ENCODE measurements at regions not wholly inside any gene's neighbourhood (a gene's known extent, or its start where the extent isn't known, plus 50 kb on each side); places are given as distances from the start of the nearest gene placed in this dataset.

DNA sequence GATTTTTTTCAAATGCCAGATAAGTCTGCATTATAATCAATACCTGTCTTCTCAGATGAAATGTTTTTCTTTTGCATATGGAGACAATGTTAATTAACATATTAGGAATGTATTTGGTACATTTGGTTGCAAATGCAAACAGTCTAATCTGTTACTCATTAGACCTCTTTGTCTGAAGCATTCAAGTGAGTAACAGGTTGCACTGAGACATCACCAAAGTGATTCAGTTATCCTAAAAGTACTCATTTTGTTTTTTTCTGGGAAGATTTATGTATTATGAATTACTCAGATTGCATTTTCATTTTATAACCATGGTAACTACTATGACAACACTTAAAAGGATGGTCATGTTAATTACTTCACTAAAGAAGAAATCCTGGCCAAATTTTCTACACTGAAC is 513.6 kb downstream of the HTR7 start:
- DNase-seq: no peak

DNA sequence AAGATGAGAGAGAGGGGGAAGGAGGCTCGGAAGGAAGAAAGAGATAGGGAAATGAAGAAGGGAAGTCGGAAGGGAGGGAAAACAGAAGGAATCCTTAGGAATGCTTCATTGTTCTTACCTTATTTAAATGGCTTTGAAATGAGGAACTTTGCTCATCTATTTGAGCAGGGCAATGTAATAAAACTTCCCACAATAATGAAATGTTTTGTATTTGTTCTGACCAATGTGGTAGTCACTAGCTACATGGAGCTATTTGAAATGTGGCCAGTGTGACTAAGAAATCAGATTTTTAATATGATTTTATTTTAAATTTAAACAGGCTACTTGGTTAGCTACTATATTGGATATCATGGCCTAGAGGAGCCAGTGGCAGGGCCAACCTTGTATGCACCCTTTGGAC is 510.6 kb downstream of the HTR7 start:
- no peak for DNase-seq

DNA sequence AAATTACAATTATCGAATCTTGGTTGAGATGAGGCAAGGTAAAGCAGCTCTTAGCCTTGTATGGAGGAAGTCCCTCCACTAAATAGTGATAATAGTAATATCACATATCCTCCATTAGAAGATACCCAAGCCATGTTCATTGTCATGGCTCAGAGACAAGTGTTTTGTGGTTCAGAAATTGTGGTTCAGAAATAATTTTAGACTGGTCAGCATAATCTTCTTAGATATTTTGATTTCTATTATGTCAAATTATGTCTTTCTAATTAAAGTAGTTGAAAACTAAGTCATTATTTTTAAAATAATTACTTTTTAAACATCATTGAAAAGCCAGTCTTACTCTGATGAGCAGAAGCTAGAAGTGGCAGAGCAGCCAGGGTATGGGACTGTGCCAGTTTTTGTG is 507.7 kb downstream of the HTR7 start:
- DNase-seq: no peak

DNA sequence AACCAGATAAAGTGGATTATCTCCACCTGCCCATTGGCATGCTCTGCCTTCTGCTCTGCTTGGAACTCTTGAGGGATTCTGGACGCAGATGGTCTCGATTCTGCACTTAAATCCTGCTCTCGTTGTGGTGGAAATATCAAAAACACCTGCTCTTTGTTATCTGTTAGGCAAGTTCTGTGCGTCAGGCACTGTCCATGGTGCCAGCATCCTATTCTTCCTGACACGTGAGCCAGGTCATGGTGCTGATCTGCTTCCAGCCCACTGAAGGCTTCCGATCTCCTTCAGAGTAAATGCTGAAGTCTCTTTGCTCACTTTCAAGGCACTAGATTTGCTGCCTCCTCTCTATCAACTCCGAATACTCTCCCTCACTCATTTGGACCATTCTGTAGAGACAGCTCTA is 505.6 kb downstream of the HTR7 start:
- no peak for DNase-seq

DNA sequence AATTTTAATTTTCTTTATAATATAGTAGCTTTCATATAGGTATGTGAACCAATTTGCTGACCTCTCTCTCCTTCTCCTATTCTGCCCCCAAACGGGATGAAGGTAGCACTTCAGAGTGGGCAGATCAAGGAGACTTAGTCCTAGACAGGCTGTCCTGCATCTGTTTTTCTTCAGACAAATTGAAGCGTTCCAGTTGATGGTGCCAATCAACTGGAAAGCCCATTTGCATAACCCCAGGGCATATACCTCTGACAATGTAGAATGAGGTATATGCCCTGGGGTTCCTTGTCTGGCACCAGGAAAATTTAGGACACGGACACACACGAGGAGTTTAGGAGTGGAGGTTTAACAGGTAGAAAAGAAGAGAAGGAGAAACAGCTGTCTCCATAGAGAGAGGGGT is 502.9 kb downstream of the HTR7 start:
- DNase-seq: no peak

DNA sequence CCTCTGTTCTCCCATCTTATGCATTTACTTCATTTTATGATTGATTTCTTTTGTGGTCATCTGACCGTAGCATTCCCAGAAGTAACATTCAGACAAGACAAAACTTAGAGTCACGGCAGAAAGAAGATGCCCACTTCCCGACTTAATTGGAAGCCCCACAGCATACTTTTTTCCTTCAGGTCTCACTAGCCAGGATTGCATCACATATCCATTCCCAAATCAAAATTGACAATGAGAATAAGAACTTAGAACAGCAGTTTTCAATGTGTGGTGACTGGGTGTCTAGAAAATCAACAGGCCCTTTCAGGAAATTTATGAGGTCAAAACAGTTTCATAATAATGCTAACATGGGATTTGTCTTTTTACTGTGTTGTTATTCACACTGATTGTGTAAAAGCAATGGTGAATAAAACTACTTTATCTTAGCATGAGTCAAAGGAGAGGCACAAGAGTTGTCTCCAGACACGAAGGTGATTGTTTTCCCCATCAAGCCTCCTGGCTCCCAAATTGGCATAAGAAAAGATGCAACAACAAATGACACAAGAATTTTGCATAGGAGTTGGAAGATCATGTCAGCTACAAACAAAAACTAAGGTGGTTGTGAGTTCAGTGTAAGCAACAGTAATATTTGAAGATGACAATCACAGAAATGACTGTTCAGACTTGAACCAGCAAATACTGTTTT is 493.9 kb downstream of the HTR7 start:
- DNase-seq: no peak

DNA sequence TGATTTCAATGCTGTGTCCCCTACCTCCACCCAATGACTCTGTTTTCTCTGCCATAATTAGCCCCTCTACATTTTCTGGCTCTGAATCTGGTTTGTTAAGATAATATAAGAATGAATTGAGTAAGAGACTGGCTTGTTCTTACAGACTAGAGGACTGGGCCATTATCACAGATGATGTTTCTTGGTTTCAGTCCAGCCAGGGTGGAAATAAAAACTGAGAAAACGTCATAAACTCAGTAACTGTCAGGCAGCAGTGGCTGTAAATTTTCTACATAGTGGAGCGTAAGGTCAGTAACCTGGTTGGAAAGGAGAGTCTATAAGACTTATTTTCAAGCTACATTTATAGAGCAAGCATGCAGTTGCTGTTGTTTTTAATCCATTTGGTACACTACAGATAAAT is 485.4 kb downstream of the HTR7 start:
- DNase-seq: no peak

DNA sequence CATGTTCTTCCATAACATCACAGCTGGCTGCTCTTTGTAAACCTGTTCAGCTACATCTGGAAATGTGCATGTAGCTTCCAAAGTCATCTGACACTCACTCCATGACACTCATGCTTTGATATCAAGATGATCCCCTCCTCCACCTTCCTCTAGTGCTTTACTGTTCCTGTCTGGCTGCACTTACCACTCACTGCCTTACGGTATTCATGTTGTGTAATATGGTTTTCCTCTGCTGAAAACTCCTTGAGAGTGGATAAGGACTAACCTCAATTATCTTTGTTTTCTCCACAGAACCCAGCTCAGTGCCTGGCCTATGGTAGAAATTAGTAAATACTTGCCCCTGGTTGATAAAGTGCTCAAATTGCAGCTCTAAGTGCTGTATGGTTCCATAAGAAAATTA is 483.9 kb downstream of the HTR7 start:
- DNase-seq: no peak

DNA sequence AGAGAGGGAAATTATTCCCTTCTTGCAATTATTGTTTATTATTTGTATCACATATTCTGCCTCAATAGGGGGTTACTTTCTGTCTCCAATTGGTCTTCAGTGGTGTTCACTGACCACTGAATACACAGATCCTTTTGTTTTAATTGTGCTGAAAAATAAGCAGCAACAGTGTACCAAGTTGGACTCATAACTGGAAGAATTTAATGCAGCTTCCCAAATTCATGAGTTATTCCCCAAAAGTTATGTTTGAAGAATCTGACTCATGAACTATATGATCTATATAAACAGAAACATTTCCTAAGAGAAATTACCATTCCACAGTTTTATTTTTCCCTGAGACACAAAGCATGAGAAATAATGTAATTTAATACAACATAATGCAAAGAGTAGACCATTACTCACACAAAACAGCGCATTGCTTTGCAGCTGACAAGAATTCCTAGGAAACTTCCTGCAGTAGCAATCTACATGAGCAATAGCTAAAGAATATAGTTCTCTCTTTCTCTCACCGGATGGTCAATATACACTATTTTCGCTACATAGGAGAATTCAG is 479.2 kb downstream of the HTR7 start:
- DNase-seq: no peak

DNA sequence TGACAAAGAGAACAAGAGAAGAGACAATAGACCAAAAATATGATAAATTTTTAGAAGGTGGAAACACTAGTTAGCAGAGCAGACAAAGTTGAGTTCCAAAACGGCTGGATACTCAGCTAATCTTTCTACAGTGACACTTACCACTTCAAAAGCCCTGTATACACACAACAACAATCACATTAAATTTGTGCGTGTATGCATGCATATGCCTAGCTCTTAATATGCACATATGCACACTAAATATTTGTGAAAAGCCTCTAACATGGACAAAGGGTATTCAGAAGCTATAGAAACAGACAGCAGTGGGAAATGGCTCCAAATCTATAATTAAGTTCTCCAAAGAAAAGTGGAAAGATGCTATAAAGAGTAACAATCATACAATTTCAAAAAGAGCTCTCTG is 476.4 kb downstream of the HTR7 start:
- DNase-seq: no peak

DNA sequence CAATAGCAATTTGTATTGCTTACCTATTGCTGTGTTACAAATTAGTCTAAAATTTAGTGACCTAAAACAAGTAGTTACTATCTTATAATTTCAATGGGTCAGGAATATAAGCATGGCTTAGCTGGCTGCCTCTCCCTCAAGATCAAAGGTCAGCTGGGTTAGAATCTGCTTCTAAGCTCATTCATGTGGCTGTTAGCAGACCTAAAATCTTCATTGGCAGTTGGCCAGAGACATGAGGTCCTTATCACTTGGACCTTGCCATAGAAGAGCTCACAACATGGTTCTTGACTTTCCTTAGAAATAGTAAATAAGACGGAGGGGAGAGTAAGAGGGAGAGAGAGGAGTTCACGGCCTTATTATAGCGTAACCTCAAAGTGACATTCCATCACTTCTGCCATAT is 468.0 kb downstream of the HTR7 start:
- DNase-seq: no peak

DNA sequence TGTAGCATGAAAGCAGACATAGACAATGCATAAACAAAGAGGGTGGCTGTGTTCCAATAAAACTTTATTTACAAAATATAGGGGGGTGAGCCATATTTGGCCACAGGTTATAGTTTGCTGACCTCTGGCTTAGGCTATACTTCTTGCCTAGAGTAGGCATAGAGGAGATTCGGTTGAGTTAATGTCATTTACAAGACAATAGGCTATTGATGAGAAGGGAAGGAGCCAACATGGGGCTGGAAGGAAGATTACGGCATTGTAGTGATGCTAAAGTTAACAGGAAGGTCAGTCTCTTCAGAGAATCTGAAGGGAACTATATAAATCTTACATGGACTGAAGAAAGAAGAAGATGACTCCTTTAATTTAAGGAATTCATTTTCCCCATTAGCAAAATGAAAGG is 463.5 kb downstream of the HTR7 start:
- no peak for DNase-seq

DNA sequence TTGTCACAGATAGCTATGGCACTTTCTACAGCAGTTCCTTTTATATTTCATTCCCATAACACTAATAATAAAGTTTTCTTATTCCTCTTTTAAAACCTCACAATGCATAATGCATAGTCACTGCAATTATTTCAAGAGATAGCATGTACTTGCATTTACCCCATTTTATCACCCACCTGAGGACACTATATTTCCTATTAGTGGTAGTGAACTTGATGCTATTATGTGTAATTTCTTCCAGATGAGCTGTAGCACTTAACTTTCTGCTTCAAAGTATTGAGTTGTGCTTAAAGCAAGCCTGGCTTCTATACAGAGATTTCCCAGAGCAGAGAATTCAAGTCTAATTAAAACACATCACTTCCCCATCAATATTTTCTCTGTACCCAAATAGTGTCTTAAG is 461.1 kb downstream of the HTR7 start:
- DNase-seq: no peak

DNA sequence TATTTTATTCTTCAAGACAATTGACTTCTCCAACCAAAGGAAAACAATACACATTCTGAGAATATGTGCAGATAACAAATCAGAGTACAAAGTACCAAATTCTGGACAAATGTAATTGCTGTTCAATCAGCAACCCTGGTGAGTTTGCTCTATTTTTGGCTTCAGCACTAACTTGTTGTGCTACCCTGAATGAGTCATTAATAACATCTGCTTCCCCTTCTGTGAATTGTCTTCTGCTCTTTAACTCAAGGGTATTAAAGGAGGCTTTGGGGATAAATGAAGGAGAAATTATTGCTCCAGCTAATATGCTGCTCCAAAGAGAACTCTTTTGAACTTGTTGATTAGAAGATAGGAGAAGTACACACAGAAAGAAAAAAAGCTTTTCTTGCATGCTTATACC is 459.3 kb downstream of the HTR7 start:
- no peak for DNase-seq

DNA sequence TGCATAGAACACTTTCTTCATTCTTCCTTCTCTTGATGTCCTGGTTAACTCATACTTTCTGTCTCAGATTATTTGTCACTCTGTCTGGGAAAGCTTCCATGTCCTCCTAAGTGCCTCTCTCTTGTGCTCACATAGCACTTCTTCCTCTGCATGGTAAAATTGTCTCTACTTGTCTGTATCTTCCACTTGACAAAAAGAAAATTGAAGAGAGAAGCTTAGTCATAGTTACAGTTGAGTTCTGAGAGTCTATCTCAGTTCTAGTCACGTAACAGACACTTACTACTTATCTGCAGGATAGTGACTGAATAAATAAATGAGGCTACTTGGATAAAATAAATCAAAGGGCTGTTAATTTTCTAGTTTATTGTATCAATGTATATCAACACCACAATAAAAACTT is 458.1 kb downstream of the HTR7 start:
- no peak for DNase-seq

DNA sequence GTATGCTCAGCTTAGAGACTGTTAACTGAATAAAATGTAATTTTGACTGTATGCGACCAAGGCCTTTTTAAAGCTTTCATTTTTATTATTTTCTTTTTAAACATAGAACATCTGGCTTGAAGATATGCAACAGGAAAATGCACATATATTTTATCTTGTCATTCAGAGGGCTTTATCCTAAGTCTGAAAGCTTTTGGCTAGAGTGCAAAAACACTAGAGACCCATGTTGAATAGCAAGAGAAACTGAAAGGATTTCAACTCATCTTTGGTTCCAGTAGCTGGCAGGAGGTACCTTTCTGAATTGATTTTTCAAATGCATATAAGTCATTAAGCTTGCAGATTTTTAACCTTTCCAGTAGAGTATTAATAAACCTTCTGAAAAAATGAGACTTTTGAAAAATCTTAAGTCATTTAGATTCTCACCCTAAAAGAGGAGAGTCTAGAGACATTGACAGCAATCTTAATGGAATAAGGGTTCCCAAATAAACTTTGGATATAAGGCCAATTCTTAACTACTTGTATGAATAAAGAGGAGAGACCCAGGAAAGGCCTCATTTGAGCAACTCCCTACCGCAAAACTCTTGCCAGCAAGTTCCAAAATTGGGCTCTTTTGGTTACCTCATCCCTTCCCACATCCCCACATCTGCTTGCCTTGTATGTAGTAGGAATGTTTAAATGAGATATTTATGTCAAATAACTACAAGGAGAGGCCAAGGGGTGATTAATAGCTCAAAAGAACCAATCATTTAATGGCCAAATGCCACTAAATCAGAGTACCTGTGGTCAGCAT is 454.4 kb downstream of the HTR7 start:
- no peak for DNase-seq

DNA sequence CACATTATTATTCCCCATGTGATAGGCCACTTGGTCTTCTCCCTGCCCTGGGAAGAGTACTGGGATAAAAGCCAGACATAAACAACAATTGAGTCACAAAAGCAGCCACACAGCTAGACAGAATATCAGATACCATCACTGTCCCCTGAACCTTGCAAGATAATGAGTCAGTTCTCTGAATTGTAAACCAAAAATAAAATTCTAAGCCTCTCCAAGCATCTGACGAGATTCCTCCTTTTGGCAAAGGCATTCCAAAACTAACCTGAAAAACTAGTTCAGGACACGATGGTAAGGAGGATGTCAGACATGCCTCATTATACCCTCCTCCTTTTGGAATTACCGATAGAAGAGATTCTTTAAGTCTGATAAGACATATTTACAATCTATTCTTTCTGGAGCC is 450.7 kb downstream of the HTR7 start:
- DNase-seq: no peak

DNA sequence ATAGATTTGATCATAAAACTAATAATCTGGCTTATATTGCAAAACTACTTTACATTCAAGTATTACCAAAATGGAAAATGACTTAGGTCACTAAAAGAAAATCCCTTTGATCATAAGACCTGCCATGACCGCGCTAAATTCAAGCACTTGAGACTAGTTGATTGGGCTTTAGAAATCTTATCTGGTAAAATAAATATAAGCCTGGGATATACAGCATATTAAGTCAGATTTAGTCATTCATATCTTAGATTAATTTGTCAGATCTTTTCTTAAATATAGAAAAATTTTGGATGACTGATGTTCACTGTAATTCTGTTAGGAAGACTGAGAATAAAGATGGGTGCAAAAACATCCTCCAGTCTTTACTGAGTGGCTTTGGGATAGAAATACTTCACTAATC is 450.0 kb downstream of the HTR7 start:
- no peak for DNase-seq

DNA sequence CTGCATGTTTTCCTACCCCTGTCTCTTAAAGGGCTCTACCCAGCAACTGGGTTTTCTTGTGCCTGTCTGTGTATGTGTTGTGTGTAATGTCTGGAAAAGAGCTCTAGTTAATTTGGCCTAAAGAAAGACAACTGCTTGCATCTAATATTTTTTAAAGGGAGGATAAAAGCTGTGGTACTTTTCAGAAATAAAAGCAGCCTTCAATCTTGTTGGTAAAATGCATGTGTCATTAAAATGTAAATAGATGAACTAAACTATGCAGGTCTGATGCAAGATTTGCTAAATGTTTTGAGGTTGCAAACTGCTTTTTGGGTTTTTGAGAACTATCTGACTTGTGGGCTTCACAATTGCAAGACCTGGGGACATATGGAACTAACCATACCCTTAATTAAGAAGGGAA is 445.3 kb downstream of the HTR7 start:
- DNase-seq: no peak

DNA sequence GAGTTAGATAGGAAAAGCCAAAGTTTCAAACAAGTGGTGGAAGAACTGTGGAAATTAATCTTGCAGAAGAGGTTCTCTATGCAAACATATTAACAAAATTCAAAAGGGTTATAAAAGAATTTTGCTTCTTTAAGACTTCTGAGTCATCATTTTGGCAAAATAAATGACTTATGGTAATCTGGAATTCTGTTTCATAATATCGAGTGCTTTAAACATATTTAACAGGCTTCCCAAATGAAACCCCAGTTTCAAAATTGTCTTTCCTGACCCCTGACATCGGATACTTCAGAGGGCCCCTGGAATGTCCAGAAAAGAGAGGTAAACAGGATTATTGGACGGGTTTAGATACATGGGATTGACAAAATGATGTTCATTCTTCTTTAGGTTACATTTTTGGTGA is 444.6 kb downstream of the HTR7 start:
- DNase-seq: no peak

DNA sequence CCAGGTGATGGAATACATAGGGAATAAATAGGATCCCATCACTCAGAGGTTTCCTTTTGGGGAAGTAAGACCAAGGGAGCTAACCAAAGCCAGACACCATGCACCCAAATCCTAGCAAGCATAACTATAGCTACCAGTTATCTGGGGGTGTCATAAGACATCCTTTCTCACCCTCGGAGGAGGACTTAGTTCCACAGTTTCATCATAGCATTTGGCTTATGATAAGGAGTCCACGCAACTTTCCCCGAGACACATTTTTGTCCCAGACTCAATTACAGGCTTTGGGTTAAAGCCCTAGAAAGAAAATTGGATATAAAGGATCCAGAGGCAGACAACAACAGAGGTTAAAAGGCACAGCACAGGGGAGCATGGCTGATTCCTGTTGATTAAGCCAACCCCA is 442.9 kb downstream of the HTR7 start:
- no peak for DNase-seq

DNA sequence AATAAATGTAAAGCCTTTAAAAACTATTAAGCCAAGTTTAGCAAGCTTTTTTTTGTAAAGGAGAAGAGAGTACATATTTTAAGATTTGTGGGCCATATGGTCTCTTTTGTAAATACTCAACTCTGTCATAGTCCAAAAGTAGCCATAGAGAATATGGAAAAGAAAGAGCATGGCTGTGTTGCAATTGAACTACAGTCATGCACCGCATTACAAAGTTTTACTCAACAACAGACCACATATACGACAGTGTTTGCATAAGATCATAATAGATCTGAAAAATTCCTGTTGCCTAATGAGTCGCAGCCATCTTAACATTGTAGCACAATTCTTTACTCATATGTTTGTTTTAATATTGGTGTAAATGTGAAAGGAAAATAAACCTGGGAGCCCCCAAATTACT is 440.8 kb downstream of the HTR7 start:
- DNase-seq: no peak

DNA sequence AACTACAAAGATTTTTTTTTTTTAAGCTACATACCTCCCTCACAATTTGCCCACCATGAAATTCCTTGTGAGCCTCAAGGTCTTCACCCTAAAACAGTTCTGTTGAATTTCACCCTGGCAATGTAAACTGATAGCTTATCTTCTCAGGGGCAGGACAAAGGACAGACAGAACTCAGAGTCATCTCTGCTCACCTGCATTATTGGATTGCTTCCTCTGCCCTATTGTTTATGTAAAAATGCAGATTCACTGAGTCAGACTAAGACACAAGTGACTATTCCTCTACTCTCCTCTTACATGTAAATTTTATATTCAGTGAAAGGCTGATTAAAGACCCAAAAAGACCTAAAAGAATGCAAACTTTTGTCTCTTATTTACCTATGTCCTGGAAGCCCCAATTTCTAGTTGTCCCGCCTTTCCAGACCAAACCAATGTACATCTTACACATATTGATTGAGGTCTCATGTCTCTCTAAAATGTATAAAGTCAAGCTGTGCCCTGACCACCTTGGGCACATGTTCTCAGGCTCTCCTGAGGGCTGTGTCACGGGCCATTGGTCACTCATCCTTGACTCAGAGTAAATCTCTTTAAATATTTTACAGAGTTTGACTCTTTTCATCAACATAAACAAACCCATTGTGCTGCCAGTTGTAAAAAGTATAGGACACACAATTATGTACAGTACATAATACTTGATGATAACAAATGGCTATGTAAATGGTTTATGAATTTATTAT is 440.2 kb downstream of the HTR7 start:
- DNase-seq: no peak
